HG02981 (cell line): ENCODE measurements at regions not wholly inside any gene's neighbourhood (a gene's known extent, or its start where the extent isn't known, plus 50 kb on each side); places are given as distances from the start of the nearest gene placed in this dataset.
"Not testable (repeated sequence)": the region's sequence is repeated elsewhere in the genome, so short reads cannot be mapped to it uniquely, and the experiment has no call there.

Experiments
- ATAC-seq: cut with Tn5 transposase; IDR thresholded peaks from one replicate; pipeline ENCODE4 v1.9.1; 2021; ENCODE audit warnings: mild to moderate bottlenecking, moderate library complexity; ENCODE audit not compliant: unreplicated experiment

- ATAC-seq: no peak
Measured at GRCh38 chr6:131424475-131424874, 148.6 kb upstream of the ARG1 start.

- ATAC-seq: no peak
Measured at GRCh38 chr6:131427434-131428058, 145.5 kb upstream of the ARG1 start.

DNA sequence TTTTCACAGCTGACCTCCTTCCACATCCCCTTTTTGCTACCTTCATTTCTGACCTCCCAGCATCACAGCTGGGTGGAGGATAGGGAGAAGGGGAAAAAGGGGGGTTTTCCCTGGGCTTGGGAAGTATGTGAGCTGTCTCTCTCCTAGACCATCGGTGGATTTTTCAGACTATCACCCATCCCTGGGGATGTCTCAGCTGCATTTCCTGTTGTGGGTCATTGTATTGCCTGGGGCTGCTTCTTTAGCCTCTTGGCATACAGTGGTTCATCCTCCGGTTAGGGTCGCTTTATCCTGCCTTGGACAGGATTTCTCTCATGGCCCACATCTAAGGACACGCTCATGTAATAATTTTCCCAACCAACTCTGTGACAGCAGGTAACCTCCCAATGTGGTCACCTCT, 142.5 kb upstream of the ARG1 start:
- no peak for ATAC-seq

DNA sequence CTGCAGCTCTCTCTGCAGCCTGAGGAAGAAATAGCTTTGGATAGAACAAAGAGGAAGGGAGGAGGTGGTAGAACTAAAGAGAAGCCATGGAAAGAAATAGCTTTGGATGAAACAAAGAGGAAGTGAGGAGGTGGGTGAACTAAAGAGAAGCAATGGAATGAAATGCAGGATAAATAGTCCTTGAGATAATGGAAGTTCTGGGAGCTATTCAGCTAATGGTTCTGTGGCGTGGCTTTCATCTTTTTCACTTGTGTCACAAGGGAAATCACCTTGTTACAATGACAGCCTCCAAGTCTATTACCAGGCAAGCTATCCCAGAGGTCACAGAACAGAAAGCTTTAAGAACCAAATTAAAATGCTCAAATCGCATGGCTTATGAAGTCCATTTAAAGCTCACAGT, 141.3 kb upstream of the ARG1 start:
- no peak for ATAC-seq

DNA sequence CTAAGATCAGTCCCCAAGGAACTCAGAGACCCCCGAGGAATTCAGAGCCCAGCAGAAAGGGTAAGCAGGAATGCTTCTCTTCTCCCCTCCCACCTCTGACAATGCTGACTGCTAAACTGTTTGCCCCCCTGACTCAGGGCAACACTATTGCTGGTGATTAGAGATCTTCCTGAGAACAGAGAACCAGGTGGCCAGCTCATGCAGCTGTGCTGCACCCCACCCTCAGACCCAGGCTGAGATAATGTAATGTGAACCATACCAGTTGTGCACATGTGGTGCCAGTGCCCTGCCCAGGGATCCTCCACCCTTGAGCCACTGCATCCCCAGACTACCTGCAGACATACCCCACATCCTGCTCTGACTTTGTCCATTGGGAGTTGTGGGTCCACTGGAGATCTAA, 139.1 kb upstream of the ARG1 start:
- ATAC-seq: no peak

- no peak for ATAC-seq
Measured at GRCh38 chr6:131436358-131436757, 136.7 kb upstream of the ARG1 start.

DNA sequence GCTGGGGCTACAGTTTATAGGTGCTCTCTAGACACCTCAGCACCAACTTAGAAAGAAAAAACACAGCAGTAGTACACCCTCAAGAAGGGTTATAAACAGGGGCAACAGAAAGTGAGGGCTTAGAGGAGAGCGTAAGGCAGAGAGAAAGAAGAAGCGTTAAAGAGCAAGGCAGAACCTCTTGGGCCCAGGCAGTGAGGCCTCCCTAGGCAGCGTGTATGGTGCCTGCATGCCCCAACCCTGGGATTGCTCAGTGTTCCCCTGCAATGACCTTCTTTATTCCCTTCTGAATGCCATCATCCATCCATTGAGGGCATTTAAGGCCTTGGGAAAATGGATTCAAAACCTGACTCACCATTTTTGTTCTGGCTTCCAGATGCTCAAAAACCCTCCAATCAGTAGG, 130.0 kb upstream of the ARG1 start:
- no peak for ATAC-seq

DNA sequence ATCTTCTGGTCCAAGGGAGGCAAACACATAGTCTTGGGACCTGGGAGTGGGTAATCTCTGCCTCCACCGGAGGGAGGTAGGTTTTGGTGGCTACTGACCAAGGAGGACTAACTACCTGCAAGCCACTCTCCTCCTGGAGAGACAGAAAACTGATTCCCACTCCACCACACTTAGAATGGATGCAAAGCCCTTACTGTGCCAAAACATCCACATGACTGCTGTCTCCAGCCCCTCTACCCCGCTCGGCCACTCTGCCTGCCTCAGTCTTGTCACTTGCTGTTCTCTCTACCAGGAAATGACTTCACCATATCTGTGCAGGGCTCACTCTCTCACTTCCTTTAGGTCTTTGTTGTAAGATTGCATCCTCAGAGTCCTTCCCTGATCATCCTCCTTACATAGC, 129.5 kb upstream of the ARG1 start:
- no peak for ATAC-seq

DNA sequence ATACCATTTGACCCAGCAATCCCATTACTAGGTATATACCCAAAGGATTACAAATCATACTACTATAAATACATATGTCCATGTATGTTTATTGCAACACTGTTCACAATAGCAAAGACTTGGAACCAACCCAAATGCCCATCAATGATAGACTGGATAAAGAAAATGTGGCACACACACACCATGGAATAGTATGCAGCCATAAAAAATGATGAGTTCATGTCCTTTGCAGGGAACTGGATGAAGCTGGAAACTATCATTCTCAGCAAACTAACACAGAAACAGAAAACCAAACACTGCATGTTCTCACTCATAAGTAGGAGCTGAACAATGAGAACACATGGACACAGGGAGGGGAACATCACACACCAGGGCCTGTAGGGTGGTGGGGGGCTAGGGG, 127.7 kb upstream of the ARG1 start:
- not testable (repeated sequence) for ATAC-seq

- no peak for ATAC-seq
Measured at GRCh38 chr6:131450861-131451260, 122.2 kb upstream of the ARG1 start.

GRCh38 chr6:131451321-131452144, 121.5 kb upstream of the ARG1 start:
- no peak for ATAC-seq

DNA sequence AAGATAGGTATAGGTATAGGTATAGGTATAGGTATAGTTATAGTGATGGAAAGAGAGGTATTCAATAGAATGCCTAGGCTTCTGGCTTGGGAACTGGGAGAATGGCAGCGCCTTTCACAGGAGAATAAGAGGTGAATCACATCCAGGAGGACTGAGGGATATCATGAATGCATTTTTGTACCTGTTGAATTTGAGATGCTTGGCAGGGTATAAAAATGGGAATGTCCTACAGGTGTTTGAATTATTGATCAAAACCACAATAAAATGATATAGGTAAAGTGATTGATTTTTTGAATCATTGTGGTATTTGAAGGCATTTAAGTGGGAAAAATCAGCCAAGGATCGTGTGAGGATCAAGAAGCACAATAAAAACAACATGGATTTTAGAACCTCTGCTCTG, 119.2 kb upstream of the ARG1 start:
- no peak for ATAC-seq

DNA sequence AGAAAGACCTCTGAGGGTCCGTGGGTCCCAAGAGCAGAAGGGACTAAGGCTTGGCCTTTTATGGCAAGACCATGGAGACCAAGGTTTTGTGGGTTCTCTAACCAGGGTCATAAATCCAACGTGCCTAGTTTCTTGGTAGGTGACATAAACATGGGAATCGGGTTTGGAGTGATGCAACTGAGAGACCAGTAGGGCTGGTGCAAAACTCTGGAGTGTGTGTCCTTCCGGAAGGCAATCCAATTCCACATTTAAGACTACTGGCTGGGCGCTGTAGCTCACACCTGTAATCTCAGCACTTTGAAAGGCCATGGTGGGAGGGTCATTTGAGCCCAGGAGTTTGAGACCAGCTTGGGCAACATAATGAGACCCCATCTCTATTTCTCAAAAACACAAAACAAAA, 116.5 kb upstream of the ARG1 start:
- ATAC-seq: no peak

GRCh38 chr6:131459005-131459404, 114.0 kb upstream of the ARG1 start:
- no peak for ATAC-seq

- no peak for ATAC-seq
Measured at GRCh38 chr6:131460614-131461000, 112.4 kb upstream of the ARG1 start.

GRCh38 chr6:131469130-131469529, 103.9 kb upstream of the ARG1 start:
- ATAC-seq: no peak

DNA sequence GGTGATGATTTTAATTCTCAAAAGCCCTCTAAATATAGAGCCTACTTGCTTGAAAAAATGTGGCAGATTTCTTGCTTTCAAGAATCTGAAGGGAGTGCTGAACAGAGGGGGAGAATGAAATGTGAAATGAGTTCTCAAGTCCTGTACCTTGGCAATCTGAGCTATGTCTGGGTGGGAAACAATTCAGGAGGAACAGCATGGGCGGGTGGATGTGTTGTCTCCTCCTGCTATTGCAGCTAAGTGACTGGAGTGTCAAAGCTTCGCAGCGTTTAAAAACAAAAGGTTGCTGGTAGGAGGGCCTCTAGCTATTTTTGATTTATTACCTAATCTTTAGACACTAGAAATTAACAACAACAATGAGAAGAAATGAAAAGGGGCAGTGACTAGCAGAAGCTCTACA, 102.5 kb upstream of the ARG1 start:
- no peak for ATAC-seq

GRCh38 chr6:131471331-131471730, 101.7 kb upstream of the ARG1 start:
- no peak for ATAC-seq

DNA sequence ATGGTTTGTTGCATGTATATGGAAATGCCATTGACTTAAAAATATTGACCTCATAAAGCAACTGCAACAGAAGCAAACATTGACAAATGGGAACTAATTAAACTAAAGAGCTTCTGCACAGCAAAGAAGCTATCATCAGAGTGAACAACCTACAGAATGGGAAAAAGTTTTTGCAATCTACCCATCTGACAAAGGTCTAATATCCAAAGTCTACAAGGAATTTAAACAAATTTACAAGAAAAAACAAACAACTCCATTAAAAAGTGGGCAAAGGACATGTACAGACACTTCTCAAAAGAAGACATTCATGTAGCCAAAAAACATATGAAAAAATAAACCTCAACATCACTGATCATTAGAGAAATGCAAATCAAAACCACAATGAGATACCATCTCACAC, 99.7 kb upstream of the ARG1 start:
- ATAC-seq: not testable (repeated sequence)

DNA sequence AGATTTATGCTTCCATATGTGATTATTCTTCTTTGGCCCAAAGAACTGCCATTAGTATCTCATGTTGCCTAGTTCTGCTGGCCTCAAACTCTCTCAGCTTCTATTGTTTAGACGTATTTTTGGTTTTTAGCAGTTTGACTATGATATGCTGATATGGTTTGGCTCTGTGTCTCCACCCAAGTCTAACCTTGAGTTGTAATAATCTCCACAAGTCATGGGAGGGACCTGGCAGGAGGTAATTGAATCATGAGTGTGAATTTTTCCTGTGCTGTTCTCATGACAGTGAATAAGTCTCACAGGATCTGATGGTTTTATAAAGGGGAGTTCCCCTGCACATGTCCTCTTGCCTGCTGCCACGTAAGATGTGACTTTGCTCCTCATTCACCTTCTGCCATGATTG, 96.7 kb upstream of the ARG1 start:
- no peak for ATAC-seq

- not testable (repeated sequence) for ATAC-seq
Measured at GRCh38 chr6:131478740-131479211, 94.2 kb upstream of the ARG1 start.

- no peak for ATAC-seq
Measured at GRCh38 chr6:131486608-131487007, 86.4 kb upstream of the ARG1 start.

DNA sequence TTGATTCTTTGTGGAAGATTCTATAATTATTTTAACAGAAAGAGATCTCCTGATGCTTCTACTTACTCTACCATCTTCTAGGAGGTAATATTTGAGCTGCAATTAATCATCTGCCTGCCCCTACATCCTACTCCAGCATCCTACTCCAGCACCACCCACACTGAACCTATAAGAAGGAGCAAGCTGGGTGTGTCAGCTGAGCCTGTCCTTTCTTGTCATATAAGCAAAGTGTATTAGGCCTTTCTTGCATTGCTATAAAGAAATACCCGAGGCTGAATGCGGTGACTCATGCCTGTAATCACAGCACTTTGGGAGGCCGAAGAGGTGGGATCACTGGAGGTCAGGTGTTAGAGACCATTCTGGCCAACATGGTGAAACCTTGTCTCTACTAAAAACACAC, 84.2 kb upstream of the ARG1 start:
- ATAC-seq: no peak
